Ovary (tissue), 7 donors: ENCODE measurements at regions not wholly inside any gene's neighbourhood (a gene's known extent, or its start where the extent isn't known, plus 50 kb on each side); places are given as distances from the start of the nearest gene placed in this dataset.

Source experiments
- DNase-seq, 5 donors: peaks; one replicate each; pipeline ENCODE4 v3.0.0-alpha.2; 2019 to 2020
- H3K27ac ChIP-seq, 2 donors: fragments of 200-600 bp; one replicate each; pipeline versions ENCODE4 v1.5.1 to v1.8.0; 2019 to 2022
- H3K27me3 ChIP-seq: fragments of 200-600 bp; one replicate; pipeline ENCODE4 v1.8.0; 2022
- H3K36me3 ChIP-seq: fragments of 200-600 bp; sonication (generic); one replicate; pipeline ENCODE4 v1.5.1; 2019
- H3K4me1 ChIP-seq: one replicate; pipeline ENCODE4 v1.8.1; 2013; ENCODE audit warnings: mild to moderate bottlenecking, moderate library complexity; ENCODE audit not compliant: insufficient read depth
- H3K4me3 ChIP-seq: fragments of 200-600 bp; sonication (generic); one replicate; pipeline ENCODE4 v1.5.1; 2017
- H3K9me3 ChIP-seq, 2 donors: fragments of 200-600 bp in 1 of 2; sonication (generic) in 1 of 2; one replicate each; pipeline versions ENCODE4 v1.5.1 to v1.8.1; 2013 to 2019; ENCODE audit warnings: mild to moderate bottlenecking in 1 of 2, moderate library complexity in 1 of 2
- EP300 ChIP-seq: sonication (generic); formaldehyde crosslinking; IDR thresholded peaks from one replicate; pipeline ENCODE4 v1.6.1; 2017; ENCODE audit warnings: antibody characterized with exemption
- POLR2A ChIP-seq: fragments of 450-650 bp; IDR thresholded peaks from one replicate; pipeline ENCODE4 v1.6.1; 2017; ENCODE audit warnings: antibody characterized with exemption, mild to moderate bottlenecking, moderate library complexity
- WGBS, 3 donors: extraction: QIAGEN DNeasy Blood & Tissue Kit in 1 of 3; methylation state at CpG; one replicate each; pipeline versions ENCODE4 v1.1.5 to v1.1.7; 2013 to 2017; 5-methylcytosine and 5-hydroxymethylcytosine counted together
- intact Hi-C, 4 donors: fragments of 100-400 bp; cut with DNase I; formaldehyde crosslinking; loops; one replicate each; pipeline versions ENCODE4 v1.11.0 to v1.15.1; 2022 to 2023
- TF ChIP-seq, protein P1 (sequence below), 3 donors: fragments of 450-650 bp in 2 of 3; fragments of 200-600 bp in 1 of 3; IDR thresholded peaks; one replicate each; pipeline versions ENCODE4 v1.5.1 to v1.8.0; 2016 to 2022; ENCODE audit warnings: antibody characterized with exemption in 3 of 3, mild to moderate bottlenecking in 1 of 3
- donor health status: DM: no; HTN: no; CAD: no; lungs with moderate emphysema.
- donor health status: DM: no; HTN: no; CAD: no.
- donor health status: Bipolar disorder and iron deficiency.
- donor health status: DM: no; HTN: no; CAD: no.
- donor health status: DM: yes; HTN: yes; CAD: no.

DNA sequence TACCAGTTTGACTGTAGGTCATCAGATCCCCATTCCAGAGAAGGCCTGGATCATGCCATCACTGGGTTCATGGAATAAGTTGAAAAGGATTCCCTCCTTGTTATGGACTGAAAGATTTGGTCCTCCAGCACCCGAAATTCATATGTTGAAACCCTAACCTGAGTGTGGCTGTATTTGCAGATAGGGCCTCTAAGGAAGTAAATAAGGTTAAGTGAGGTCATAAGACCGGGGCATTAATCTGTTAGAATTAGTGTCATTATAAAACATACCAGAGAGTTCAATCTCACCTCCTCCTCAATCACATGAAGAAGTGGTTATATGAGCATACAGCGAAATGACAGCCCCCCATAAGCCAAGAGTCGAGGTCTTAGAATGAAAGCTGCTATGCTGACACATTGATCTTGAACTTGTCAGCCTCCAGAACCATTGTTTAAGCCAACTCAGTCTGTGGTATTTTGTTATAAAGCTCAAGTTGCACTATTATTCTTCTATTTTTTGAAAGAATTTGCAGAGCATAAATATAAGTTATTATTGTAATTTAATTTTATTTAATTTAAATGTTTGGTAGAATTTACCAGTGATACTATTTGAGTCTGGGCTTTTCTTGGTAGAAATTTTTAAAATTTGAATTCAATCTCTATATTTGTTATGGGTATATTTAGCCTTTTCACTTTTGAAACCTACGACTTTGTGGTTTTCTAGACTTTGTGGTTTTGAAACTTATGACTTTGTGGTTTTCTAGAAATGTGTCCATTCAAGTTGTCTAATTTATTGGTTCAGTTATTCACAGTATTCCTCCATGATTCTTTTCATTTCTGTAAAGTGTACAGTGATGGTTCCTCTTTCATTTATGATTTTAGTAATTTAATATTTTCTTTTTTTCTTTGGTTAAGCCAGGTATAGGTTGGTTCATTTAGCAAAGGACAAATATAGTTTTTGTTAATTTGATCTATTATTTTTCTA is 1206.7 kb upstream of the CDH2 start:
- H3K27ac ChIP-seq = no peak overlapping the region
- no peaks in the 10 kb centered on the region for H3K27me3 ChIP-seq
- H3K4me1 ChIP-seq = no peaks in the 10 kb centered on the region
- intact Hi-C loops = no loop called here
- no peak overlapping the region for H3K4me3 ChIP-seq
- no peaks in the 10 kb centered on the region for H3K9me3 ChIP-seq
- H3K36me3 ChIP-seq = no peaks in the 10 kb centered on the region
- TF ChIP-seq, protein P1, sequence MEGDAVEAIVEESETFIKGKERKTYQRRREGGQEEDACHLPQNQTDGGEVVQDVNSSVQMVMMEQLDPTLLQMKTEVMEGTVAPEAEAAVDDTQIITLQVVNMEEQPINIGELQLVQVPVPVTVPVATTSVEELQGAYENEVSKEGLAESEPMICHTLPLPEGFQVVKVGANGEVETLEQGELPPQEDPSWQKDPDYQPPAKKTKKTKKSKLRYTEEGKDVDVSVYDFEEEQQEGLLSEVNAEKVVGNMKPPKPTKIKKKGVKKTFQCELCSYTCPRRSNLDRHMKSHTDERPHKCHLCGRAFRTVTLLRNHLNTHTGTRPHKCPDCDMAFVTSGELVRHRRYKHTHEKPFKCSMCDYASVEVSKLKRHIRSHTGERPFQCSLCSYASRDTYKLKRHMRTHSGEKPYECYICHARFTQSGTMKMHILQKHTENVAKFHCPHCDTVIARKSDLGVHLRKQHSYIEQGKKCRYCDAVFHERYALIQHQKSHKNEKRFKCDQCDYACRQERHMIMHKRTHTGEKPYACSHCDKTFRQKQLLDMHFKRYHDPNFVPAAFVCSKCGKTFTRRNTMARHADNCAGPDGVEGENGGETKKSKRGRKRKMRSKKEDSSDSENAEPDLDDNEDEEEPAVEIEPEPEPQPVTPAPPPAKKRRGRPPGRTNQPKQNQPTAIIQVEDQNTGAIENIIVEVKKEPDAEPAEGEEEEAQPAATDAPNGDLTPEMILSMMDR (IDR thresholded peaks at IDR 0.05) = no peak
- TF ChIP-seq POLR2A (no peak), EP300 (no peak)
- DNase-seq = no peak
- 70 to 81% (median 77%) methylated on average over 5 of the region's 5 CpGs for WGBS, 3 donors

DNA sequence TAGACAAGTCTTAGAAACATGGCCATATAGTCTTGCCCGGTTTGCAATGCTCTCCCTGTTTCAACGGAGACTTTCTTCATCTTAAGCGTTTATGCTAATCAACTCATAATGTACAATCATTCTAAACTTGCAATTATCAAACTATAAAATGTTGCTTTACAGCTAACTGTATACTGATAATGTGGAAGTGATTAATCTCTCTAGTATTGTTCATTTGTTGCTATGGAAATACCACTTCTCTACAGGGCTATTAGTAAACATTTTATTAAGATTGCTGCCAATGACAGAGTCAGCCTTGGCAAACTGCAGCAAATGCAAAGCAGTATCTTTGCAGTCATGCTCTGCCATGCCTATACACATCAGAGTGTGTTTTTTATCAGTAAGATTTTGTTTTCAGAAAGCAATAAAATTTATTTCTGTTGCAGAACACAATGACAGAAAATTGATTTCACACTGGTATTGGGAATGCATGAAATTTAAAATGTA is 1201.8 kb upstream of the CDH2 start:
- Histone ChIP-seq H3K36me3 (no peaks in the 10 kb centered on the region), H3K4me1 (no peaks in the 10 kb centered on the region), H3K4me3 (no peak overlapping the region), H3K9me3 (no peaks in the 10 kb centered on the region), H3K27ac (no peak overlapping the region), H3K27me3 (no peaks in the 10 kb centered on the region)
- TF ChIP-seq POLR2A = no peak
- TF ChIP-seq, protein P1 (IDR thresholded peaks at IDR 0.05) = no peak
- no peak for TF ChIP-seq EP300
- intact Hi-C loops = no loop called here
- 85 to 95% (median 89%) methylated on average over 3 of the region's 3 CpGs for WGBS, 3 donors
- DNase-seq = no peak

DNA sequence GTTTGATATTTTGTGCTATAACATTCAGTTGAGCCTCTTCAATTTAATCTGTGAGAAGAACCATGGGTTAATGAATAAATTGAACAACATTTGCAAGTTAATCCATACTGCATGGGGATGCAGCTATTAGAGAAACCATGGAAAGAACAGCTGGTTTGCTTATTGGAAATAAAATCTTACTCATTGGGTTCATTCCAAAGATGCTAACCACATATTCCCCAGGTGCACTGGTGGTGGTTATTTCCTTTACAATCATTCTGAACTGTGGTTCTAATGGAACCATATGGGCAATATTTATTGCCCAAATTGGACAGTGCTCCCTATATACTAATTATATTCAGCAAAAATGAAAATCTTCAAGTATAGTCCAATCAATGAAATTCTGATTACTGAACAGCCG is 1200.4 kb upstream of the CDH2 start:
- Histone ChIP-seq H3K4me1 (no peaks in the 10 kb centered on the region), H3K27ac (no peak overlapping the region), H3K9me3 (no peaks in the 10 kb centered on the region), H3K27me3 (no peaks in the 10 kb centered on the region), H3K4me3 (no peak overlapping the region), H3K36me3 (no peaks in the 10 kb centered on the region)
- WGBS, 3 donors = 77 to 86% (median 81%) methylated on average over 1 of the region's 1 CpG
- no peak for DNase-seq
- TF ChIP-seq POLR2A = no peak
- no peak for TF ChIP-seq EP300
- TF ChIP-seq, protein P1 (IDR thresholded peaks at IDR 0.05) = no peak
- intact Hi-C loops = no loop called here

DNA sequence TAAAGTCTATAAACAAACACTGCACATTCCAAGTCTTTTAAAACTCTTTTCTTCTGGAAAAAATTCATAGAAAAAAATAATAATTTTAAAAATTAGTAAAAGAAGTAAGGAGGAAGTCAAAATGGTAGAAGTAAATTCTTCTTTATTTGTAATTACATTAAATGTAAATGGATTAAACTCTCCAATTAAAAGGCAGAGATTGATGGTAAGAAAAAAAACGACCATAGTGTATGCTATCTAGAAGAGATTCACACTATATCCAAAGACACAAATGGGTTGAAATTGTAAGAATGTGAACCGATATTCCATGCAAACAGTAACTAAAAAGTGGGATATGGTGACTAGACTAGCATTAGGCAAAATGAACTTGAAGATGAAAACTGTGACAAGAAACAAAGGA is 1196.1 kb upstream of the CDH2 start:
- Histone ChIP-seq H3K4me1 (no peaks in the 10 kb centered on the region), H3K9me3 (no peaks in the 10 kb centered on the region), H3K4me3 (no peak overlapping the region), H3K27ac (no peak overlapping the region), H3K36me3 (no peaks in the 10 kb centered on the region), H3K27me3 (no peaks in the 10 kb centered on the region)
- TF ChIP-seq, protein P1 (IDR thresholded peaks at IDR 0.05) = no peak
- TF ChIP-seq POLR2A (no peak), EP300 (no peak)
- intact Hi-C loops = no loop called here
- no peak for DNase-seq
- 70 to 84% (median 74%) methylated on average over 2 of the region's 2 CpGs for WGBS, 3 donors
